Retinal pigment epithelial cell (primary cell): ENCODE measurements at regions not wholly inside any gene's neighbourhood (a gene's known extent, or its start where the extent isn't known, plus 50 kb on each side); places are given as distances from the start of the nearest gene placed in this dataset.

ENCODE experiments used
- DNase-seq: peaks from one replicate; pipeline ENCODE4 v3.0.0-alpha.2; 2010; ENCODE audit warnings: low read depth
- H3K4me3 ChIP-seq: 2 replicates; pipeline ENCODE4 v1.5.1; 2011; ENCODE audit warnings: mild to moderate bottlenecking, low read length, control low read depth, moderate library complexity
- TF ChIP-seq, protein P1 (sequence below): conservative IDR thresholded peaks from 2 replicates; pipeline ENCODE4 v1.5.1; 2011; ENCODE audit warnings: low read depth, low read length, control low read depth, inconsistent platforms

DNA sequence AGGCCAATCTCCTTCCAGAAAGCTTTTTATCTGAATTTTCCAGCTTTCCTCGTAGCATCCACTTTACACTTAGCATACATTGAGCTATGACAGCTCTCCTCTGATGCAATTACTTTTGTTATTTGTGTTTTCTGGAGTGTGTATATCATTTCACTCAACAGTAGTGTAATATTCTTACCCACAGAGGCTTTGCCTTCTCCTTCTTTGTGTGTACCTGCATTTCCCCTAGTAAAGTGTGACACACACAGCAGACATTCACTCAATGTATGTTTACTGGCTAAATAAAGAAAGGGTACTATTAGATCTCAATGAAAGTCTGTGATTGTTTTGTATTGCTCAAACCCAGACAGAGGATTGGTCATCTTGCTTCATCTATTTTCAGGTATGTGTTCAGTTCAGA lies 193.7 kb upstream of the MEX3C start:
- TF ChIP-seq, protein P1, sequence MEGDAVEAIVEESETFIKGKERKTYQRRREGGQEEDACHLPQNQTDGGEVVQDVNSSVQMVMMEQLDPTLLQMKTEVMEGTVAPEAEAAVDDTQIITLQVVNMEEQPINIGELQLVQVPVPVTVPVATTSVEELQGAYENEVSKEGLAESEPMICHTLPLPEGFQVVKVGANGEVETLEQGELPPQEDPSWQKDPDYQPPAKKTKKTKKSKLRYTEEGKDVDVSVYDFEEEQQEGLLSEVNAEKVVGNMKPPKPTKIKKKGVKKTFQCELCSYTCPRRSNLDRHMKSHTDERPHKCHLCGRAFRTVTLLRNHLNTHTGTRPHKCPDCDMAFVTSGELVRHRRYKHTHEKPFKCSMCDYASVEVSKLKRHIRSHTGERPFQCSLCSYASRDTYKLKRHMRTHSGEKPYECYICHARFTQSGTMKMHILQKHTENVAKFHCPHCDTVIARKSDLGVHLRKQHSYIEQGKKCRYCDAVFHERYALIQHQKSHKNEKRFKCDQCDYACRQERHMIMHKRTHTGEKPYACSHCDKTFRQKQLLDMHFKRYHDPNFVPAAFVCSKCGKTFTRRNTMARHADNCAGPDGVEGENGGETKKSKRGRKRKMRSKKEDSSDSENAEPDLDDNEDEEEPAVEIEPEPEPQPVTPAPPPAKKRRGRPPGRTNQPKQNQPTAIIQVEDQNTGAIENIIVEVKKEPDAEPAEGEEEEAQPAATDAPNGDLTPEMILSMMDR: no peak
- no peak overlapping the region for H3K4me3 ChIP-seq
- no peak for DNase-seq

- no peak for DNase-seq
- TF ChIP-seq, protein P1: no peak
- H3K4me3 ChIP-seq: no peak overlapping the region
Observed at GRCh38 chr18:51391731-51392130, 194.2 kb upstream of the MEX3C start.

DNA sequence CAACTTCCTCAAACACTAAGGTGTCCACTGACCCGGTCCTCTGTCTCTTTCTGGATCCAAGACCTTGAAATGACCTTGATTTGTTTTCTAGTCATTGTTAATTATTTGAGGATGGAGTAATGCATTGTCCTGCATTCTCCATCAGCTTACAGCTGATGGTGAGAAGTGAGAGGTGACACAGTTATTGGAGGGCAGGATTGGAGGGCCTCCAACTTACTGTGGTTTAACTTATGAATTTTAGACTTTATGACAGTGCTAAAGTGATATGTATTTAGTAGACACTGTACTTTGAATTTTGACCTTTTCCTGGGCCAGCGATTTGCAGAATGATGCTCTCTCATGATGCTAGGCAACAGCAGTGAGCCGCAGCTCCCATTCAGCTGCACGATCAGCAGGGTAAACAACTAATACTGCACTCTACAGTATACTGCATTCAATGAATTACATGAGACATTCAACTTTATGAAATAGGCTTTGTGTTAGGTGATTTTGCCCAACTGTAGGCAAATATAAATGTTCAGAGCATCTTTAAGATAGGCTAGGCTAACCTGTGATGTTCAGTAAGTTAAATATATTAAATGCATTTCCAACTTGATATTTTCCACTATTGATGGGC lies 200.0 kb upstream of the MEX3C start:
- DNase-seq: no peak
- H3K4me3 ChIP-seq: no peak overlapping the region
- TF ChIP-seq, protein P1: no peak

GRCh38 chr18:51398104-51398503 lies 200.6 kb upstream of the MEX3C start:
- no peak for DNase-seq
- no peak overlapping the region for H3K4me3 ChIP-seq
- TF ChIP-seq, protein P1: no peak

GRCh38 chr18:51399491-51400122 lies 202.1 kb upstream of the MEX3C start:
- TF ChIP-seq, protein P1: no peak
- DNase-seq: peak; percentile 54
- H3K4me3 ChIP-seq: no peak overlapping the region

DNA sequence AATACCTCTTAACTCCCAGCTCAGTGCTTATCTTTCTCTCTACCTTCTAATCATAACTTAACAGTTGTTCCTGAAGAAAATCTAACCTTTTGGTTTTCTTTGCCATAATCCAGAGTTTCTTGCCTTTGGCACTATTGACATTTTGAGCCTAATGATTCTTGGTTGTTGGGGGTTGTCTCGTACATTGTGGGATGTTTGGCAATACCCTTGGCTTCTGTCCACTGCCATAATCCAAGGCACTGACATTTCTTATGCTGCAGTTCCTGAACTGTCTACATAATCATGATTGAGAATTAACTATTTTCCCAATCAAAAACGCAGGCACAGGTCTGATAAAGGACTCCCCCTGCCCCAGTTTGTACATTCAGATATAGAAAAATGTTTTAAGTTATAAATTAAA lies 203.2 kb upstream of the MEX3C start:
- peak; percentile 30 for DNase-seq
- TF ChIP-seq, protein P1: no peak

GRCh38 chr18:51401912-51402311 lies 204.4 kb upstream of the MEX3C start:
- TF ChIP-seq, protein P1: no peak
- H3K4me3 ChIP-seq: no peak overlapping the region

More for the DNA sequence above, 203.2 kb upstream of the MEX3C start:
- no peak overlapping the region for H3K4me3 ChIP-seq

More at GRCh38 chr18:51401912-51402311, 204.4 kb upstream of the MEX3C start:
- no peak for DNase-seq
